C4-2B (cell line): ENCODE measurements at regions not wholly inside any gene's neighbourhood (a gene's known extent, or its start where the extent isn't known, plus 50 kb on each side); places are given as distances from the start of the nearest gene placed in this dataset.

Experiments used
- CTCF ChIP-seq: fragments of 450-650 bp; conservative IDR thresholded peaks from 2 replicates; pipeline ENCODE4 v1.5.1; 2017; ENCODE audit warnings: mild to moderate bottlenecking
- ZFX ChIP-seq: fragments of 450-650 bp; IDR thresholded peaks from 2 replicates; pipeline ENCODE4 v1.6.1; 2017

GRCh38 chr6:86010915-86011786 is 368.5 kb upstream of the SYNCRIP start:
- TF ChIP-seq CTCF (no peak), ZFX (no peak)
